GM12892 (cell line): ENCODE measurements at regions not wholly inside any gene's neighbourhood (a gene's known extent, or its start where the extent isn't known, plus 50 kb on each side); places are given as distances from the start of the nearest gene placed in this dataset.

Experiments
- POLR2A ChIP-seq: IDR thresholded peaks from 2 replicates; pipeline ENCODE4 v1.6.1; 2011; ENCODE audit warnings: low read depth, low read length, control low read depth
- POLR2AphosphoS5 ChIP-seq: IDR thresholded peaks from 2 replicates; pipeline ENCODE4 v1.6.1; 2011; ENCODE audit warnings: low read depth, low read length, control low read depth
- TAF1 ChIP-seq: IDR thresholded peaks from 2 replicates; pipeline ENCODE4 v1.6.1; 2011; ENCODE audit warnings: low read depth, mild to moderate bottlenecking, control low read depth, low read length, borderline replicate concordance

- no peak for TF ChIP-seq POLR2AphosphoS5
- TF ChIP-seq POLR2A: no peak
- TF ChIP-seq TAF1: no peak
Measured at GRCh38 chr2:64362562-64363026, 91.4 kb upstream of the LGALSL start.
